Pancreas (tissue), 10 donors: ENCODE measurements at regions not wholly inside any gene's neighbourhood (a gene's known extent, or its start where the extent isn't known, plus 50 kb on each side); places are given as distances from the start of the nearest gene placed in this dataset.

Experiments
- ATAC-seq, 4 donors: fragments of 200-7000 bp; cut with Tn5 transposase; one replicate each; pipeline versions ENCODE4 v1.8.0 to v1.9.1; 2020; ENCODE audit warnings: mild to moderate bottlenecking in 4 of 4, moderate library complexity in 4 of 4
- DNase-seq, 6 donors: peaks; one replicate each; pipeline ENCODE4 v3.0.0-alpha.2; 2020
- FAIRE-seq: peaks from 2 replicates; lab custom pipeline; 2012; peaks lifted over from hg19 to GRCh38; lab: Jason Lieb, UNC
- H3K27ac ChIP-seq, 4 donors: fragments of 200-600 bp; sonication (generic); 1 replicate in 3 of 4; 2 replicates in 1 of 4; pipeline versions ENCODE4 v1.5.0 to v1.8.0; 2020
- H3K27me3 ChIP-seq, 4 donors: fragments of 200-600 bp; one replicate each; pipeline ENCODE4 v1.8.0; 2021
- H3K36me3 ChIP-seq, 3 donors: fragments of 200-600 bp; sonication (generic) in 1 of 3; one replicate each; pipeline versions ENCODE4 v1.5.0 to v1.8.0; 2020 to 2021
- H3K4me1 ChIP-seq, 3 donors: fragments of 200-600 bp; one replicate each; pipeline ENCODE4 v1.8.0; 2021
- H3K4me3 ChIP-seq, 4 donors: fragments of 200-600 bp; sonication (generic) in 2 of 4; one replicate each; pipeline versions ENCODE4 v1.5.0 to v1.8.0; 2020 to 2021
- H3K9me3 ChIP-seq, 4 donors: fragments of 200-600 bp; one replicate each; pipeline ENCODE4 v1.8.0; 2021
- WGBS, 2 donors: extraction: QIAGEN DNeasy Blood & Tissue Kit; methylation state at CpG; one replicate each; pipeline ENCODE4 v1.1.7; 2013; 5-methylcytosine and 5-hydroxymethylcytosine counted together
- intact Hi-C, 3 donors: fragments of 100-400 bp; cut with DNase I; formaldehyde crosslinking; loops; one replicate each; pipeline versions ENCODE4 v1.11.1 to v1.14.2; 2022
- TF ChIP-seq, protein P1 (sequence below), 4 donors: fragments of 200-600 bp; sonication (generic) in 3 of 4; IDR thresholded peaks; one replicate each; pipeline versions ENCODE4 v1.5.0 to v1.8.0; 2021; ENCODE audit warnings: antibody characterized with exemption in 4 of 4
- donor health status: healthy with polysubstance abuse.
- donor health status: DM: no; HTN: no; CAD: no; lungs with moderate emphysema.
- donor health status: DM: no; HTN: no; CAD: no.
- donor health status: control.
- donor health status: control.
- donor health status: Bipolar disorder and iron deficiency.
- donor health status: DM: yes; HTN: yes; CAD: no.
- donor health status: DM: no; HTN: no; CAD: no.
- donor health status: DM: no; HTN: no; CAD: no.
- donor health status: DM: yes; HTN: yes; CAD: no.

DNA sequence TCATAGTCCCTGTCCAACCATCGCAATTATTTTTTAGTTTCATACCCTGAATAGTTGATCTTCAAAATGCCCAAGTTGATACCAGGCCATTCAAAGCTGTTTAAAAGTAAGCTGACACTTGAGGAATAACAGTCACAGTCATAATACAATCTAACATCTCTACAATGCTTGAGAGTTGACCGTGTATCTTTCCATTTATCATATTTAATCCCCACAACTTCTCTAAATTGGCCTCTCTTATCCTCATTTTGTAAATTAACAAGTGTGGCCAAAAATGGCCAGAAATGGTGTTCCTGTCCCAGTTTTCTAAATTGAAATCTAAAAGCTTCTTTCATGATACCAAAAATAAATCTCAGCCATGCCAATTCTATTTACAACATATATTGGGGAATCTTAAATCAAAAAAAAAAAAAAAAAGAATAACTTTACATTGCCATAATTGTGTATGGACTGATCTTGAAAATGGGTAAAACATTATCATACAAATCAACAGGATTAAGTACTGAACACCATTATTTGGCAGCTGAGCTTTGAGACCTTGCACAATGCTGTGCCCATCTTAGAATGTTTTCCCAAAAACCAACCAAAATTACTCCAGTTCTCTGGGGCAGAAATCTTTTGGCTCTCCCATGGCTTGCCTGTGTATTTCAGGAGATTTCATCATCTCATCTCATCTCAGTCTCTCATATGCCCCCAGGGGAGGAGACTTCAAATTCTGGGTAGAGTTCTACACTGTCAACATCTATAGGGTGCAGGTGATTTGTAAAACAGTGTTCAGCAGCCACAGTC lies 448.7 kb upstream of the JARID2 start:
- WGBS, 2 donors = 73 to 80% methylated on average over 2 of the region's 2 CpGs
- H3K9me3 ChIP-seq = no peaks in the 10 kb centered on the region
- no peak overlapping the region for H3K4me3 ChIP-seq
- H3K4me1 ChIP-seq = peaks cover 0 to 4% (median 0%) of the 10 kb centered on the region in 3 donors
- no peaks in the 10 kb centered on the region for H3K27me3 ChIP-seq
- no peak for DNase-seq
- no peak for FAIRE-seq
- intact Hi-C loops = no loop called here
- no peak for ATAC-seq
- TF ChIP-seq, protein P1, sequence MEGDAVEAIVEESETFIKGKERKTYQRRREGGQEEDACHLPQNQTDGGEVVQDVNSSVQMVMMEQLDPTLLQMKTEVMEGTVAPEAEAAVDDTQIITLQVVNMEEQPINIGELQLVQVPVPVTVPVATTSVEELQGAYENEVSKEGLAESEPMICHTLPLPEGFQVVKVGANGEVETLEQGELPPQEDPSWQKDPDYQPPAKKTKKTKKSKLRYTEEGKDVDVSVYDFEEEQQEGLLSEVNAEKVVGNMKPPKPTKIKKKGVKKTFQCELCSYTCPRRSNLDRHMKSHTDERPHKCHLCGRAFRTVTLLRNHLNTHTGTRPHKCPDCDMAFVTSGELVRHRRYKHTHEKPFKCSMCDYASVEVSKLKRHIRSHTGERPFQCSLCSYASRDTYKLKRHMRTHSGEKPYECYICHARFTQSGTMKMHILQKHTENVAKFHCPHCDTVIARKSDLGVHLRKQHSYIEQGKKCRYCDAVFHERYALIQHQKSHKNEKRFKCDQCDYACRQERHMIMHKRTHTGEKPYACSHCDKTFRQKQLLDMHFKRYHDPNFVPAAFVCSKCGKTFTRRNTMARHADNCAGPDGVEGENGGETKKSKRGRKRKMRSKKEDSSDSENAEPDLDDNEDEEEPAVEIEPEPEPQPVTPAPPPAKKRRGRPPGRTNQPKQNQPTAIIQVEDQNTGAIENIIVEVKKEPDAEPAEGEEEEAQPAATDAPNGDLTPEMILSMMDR (IDR thresholded peaks at IDR 0.05) = no peak
- no peak overlapping the region for H3K27ac ChIP-seq
- H3K36me3 ChIP-seq = no peaks in the 10 kb centered on the region

GRCh38 chr6:14797875-14798593 lies 447.8 kb upstream of the JARID2 start:
- Histone ChIP-seq H3K27ac (no peak overlapping the region), H3K27me3 (no peaks in the 10 kb centered on the region), H3K9me3 (no peaks in the 10 kb centered on the region), H3K36me3 (no peaks in the 10 kb centered on the region), H3K4me1 (peaks cover 0 to 4% (median 0%) of the 10 kb centered on the region in 3 donors), H3K4me3 (no peak overlapping the region)
- TF ChIP-seq, protein P1 (IDR thresholded peaks at IDR 0.05) = no peak
- no peak for FAIRE-seq
- intact Hi-C loops = no loop called here
- ATAC-seq = no peak
- no peak for DNase-seq

- 77 to 80% methylated on average over 4 of the region's 4 CpGs for WGBS, 2 donors
- Histone ChIP-seq H3K4me1 (peaks cover 0 to 4% (median 0%) of the 10 kb centered on the region in 3 donors), H3K4me3 (no peak overlapping the region), H3K9me3 (no peaks in the 10 kb centered on the region), H3K27ac (no peak overlapping the region), H3K27me3 (no peaks in the 10 kb centered on the region), H3K36me3 (no peaks in the 10 kb centered on the region)
- DNase-seq = no peak
- no peak for FAIRE-seq
- TF ChIP-seq, protein P1 (IDR thresholded peaks at IDR 0.05) = no peak
- no peak for ATAC-seq
- intact Hi-C loops = no loop called here
These were observed 447.3 kb upstream of the JARID2 start for GRCh38 chr6:14798594-14798982.

DNA sequence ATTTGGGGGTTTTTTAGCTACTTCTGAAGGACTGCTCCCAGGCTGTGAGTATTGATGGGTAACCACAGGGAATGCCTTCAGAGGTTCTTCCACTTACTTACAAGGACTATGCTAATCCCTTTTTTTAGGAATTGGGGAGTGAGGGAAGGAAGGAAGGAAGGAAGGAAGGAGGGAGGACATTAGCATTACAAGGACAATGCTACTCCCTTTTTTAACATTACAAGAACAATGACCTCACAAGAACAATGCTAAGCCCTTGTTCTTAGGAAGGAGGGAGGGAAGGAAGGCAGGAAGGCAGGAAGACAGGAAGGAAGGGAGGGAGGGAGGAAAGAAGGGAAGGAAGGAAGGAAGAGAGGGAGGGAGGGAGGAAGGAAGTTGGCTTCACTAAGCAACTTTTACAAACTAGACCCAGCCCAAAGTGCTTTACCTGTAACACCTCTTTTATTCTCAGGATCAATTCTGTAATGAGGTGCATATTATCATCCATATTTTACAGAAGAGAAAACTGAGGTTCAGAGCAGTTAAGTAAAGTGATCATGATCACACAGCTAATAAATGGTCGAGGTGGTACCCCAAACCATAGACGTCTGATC lies 446.8 kb upstream of the JARID2 start:
- Histone ChIP-seq H3K4me1 (peaks cover 0 to 4% (median 0%) of the 10 kb centered on the region in 3 donors), H3K27me3 (no peaks in the 10 kb centered on the region), H3K27ac (no peak overlapping the region), H3K4me3 (no peak overlapping the region), H3K36me3 (no peaks in the 10 kb centered on the region), H3K9me3 (no peaks in the 10 kb centered on the region)
- no peak for DNase-seq
- ATAC-seq = no peak
- 83% methylated on average over 2 of the region's 2 CpGs for WGBS, 2 donors
- FAIRE-seq = no peak
- intact Hi-C loops = no loop called here
- TF ChIP-seq, protein P1 (IDR thresholded peaks at IDR 0.05) = no peak
